ENCODE measurements at regions not wholly inside any gene's neighbourhood (a gene's known extent, or its start where the extent isn't known, plus 50 kb on each side); places are given as distances from the start of the nearest gene placed in this dataset.

DNA sequence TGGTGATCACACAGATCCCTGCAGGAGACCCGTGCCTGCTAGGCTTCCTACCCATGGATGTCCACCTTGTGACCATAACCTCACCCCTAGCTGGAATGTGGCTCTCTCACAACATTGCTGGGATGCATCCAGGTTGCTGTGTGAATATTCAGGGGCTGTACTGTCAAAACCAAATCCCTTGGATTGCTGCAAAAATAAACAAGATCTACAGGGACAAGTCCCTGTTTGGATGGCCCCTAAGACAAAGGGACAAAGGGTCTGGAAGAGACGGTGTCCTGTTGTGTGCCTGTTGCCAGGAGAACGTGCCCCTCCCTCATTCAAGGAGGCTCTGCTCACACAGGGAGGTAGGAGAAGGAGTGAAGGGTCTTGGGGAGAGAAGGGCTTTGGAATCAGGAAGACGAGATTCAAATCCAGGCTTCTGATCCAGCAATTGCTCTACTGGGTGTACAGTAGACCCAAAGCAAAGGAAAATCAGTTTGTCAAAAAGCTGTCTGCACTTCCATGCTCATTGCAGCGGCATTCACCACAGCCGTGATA, 89.2 kb upstream of the WASF3 start:
- H3K27ac ChIP-seq, result no peak overlapping the region
- no peaks in the 10 kb centered on the region for H3K27me3 ChIP-seq
- 42 to 69% methylated on average over 2 to 6 of the region's 6 CpGs for WGBS, 2 donors (ENCODE audit: low coverage in 1 of 2)
- no peak for DNase-seq
- H3K4me1 ChIP-seq, result no peaks in the 10 kb centered on the region
- no peak overlapping the region for H3K4me3 ChIP-seq
- H3K36me3 ChIP-seq, result no peaks in the 10 kb centered on the region
- in situ Hi-C loops (cut with MboI; ENCODE audit: low pct_ligation_motif_present in 1 of 4, low pct_unique_long_range_greater_than_20kb in 1 of 4, low sequenced_read_pairs in 3 of 4), result no loop called here
- TF ChIP-seq POLR2AphosphoS5 (IDR thresholded peaks at IDR 0.05) (no peak), POLR2A (IDR thresholded peaks at IDR 0.05) (no peak), EP300 (IDR thresholded peaks at IDR 0.05; ENCODE audit: low read depth) (no peak)
- TF ChIP-seq, protein P1, sequence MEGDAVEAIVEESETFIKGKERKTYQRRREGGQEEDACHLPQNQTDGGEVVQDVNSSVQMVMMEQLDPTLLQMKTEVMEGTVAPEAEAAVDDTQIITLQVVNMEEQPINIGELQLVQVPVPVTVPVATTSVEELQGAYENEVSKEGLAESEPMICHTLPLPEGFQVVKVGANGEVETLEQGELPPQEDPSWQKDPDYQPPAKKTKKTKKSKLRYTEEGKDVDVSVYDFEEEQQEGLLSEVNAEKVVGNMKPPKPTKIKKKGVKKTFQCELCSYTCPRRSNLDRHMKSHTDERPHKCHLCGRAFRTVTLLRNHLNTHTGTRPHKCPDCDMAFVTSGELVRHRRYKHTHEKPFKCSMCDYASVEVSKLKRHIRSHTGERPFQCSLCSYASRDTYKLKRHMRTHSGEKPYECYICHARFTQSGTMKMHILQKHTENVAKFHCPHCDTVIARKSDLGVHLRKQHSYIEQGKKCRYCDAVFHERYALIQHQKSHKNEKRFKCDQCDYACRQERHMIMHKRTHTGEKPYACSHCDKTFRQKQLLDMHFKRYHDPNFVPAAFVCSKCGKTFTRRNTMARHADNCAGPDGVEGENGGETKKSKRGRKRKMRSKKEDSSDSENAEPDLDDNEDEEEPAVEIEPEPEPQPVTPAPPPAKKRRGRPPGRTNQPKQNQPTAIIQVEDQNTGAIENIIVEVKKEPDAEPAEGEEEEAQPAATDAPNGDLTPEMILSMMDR (IDR thresholded peaks at IDR 0.05), result no peak
- intact Hi-C loops (cut with DNase I; ENCODE audit: low total_unique reads), result no loop called here
- no peaks in the 10 kb centered on the region for H3K9me3 ChIP-seq

DNA sequence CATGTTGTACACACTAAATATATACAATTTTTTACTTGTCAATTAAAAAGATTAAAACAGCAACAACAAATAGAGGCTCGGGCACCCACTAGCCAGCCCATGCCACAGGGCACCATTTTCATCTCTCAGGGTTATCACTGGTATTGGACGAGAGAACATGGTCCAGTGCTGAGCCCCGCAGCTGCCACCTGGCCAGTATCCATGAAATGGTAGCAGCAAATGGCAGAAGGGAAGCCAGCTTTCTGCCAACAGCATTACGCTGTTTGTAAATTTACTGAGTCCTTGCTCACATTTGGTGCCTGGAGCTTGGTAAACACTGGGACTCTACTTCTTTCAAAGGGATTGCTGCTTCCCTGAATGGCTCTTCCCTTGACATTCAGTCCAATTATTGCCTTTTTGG, 87.9 kb upstream of the WASF3 start:
- 72 to 87% methylated on average over 3 to 4 of the region's 4 CpGs for WGBS, 2 donors (ENCODE audit: low coverage in 1 of 2)
- DNase-seq, result no peak
- no peak overlapping the region for H3K4me3 ChIP-seq
- H3K27me3 ChIP-seq, result no peaks in the 10 kb centered on the region
- no peak overlapping the region for H3K27ac ChIP-seq
- H3K4me1 ChIP-seq, result no peaks in the 10 kb centered on the region
- in situ Hi-C loops (cut with MboI; ENCODE audit: low pct_ligation_motif_present in 1 of 4, low pct_unique_long_range_greater_than_20kb in 1 of 4, low sequenced_read_pairs in 3 of 4), result no loop called here
- intact Hi-C loops (cut with DNase I; ENCODE audit: low total_unique reads), result no loop called here
- H3K9me3 ChIP-seq, result no peaks in the 10 kb centered on the region
- TF ChIP-seq, protein P1 (IDR thresholded peaks at IDR 0.05), result no peak
- TF ChIP-seq POLR2AphosphoS5 (IDR thresholded peaks at IDR 0.05), result no peak
- TF ChIP-seq POLR2A (IDR thresholded peaks at IDR 0.05), result no peak
- H3K36me3 ChIP-seq, result no peaks in the 10 kb centered on the region

DNA sequence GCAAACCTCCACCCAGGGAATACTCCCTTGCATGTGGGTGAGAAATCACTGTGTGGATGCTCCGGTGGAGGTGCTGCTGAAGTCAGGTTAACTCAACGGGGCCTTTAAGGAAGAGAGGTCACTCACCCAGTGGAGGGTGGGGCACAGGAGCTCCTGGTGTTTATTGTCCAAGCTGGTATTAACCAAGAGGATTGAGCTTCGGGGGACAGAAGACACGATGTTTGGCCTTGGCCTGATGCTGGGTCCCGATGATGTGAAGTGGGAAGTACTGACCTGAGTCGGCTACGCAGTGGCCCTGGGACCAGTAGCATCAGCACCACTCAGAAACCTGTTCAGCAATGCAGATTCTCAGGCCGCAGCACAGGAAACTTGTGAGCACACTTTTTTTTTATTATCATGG, 85.7 kb upstream of the WASF3 start:
- DNase-seq, result no peak
- 82% methylated on average over 8 of the region's 8 CpGs; no CpG with 5 or more reads in 1 of the 2 donors for WGBS, 2 donors (ENCODE audit: low coverage in 1 of 2)
- in situ Hi-C loops (cut with MboI; ENCODE audit: low pct_ligation_motif_present in 1 of 4, low pct_unique_long_range_greater_than_20kb in 1 of 4, low sequenced_read_pairs in 3 of 4) (no loop called here), intact Hi-C loops (cut with DNase I; ENCODE audit: low total_unique reads) (no loop called here)
- Histone ChIP-seq H3K27ac (no peak overlapping the region), H3K27me3 (no peaks in the 10 kb centered on the region), H3K4me3 (no peak overlapping the region), H3K36me3 (no peaks in the 10 kb centered on the region), H3K4me1 (peaks cover 0 to 8% (median 0%) of the 10 kb centered on the region in 4 donors), H3K9me3 (no peaks in the 10 kb centered on the region)
- TF ChIP-seq, protein P1 (IDR thresholded peaks at IDR 0.05), result no peak
- TF ChIP-seq POLR2AphosphoS5 (IDR thresholded peaks at IDR 0.05), result no peak
- TF ChIP-seq POLR2A (IDR thresholded peaks at IDR 0.05), result no peak
- TF ChIP-seq EP300 (IDR thresholded peaks at IDR 0.05; ENCODE audit: low read depth), result no peak

DNA sequence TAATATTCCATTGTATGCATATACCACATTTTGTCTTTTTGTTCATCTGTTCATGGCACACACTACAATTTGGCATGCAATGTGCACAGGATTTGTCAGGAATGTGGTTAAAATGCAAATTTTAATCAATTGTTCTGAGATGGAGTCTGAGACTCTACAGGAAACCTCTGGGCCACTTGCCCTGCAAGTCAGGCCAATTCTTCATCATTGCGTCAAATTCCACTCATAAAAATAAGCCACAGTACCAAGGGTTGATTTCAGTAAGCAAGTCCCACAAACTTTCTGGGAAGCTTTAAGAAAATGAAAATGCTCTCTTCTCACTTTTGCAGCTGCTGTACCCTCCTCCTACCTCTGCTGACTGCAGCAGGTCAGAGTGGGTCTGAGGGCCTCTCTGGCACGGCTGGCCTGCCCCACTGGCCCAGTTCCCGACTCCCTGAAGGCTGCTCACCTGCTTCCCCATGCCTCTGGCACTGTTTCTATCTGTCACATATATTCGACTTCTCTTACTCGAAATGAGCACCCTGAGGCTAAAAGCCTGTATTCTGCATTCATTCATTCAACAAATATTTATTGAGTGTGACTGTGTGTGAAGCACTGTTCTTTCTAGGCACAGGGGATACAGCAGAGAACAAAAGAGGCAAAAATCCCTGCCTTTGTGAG, 83.8 kb upstream of the WASF3 start:
- Histone ChIP-seq H3K36me3 (no peaks in the 10 kb centered on the region), H3K27ac (no peak overlapping the region), H3K9me3 (no peaks in the 10 kb centered on the region), H3K4me1 (peaks cover 0 to 8% (median 0%) of the 10 kb centered on the region in 4 donors), H3K4me3 (no peak overlapping the region), H3K27me3 (no peaks in the 10 kb centered on the region)
- intact Hi-C loops (cut with DNase I; ENCODE audit: low total_unique reads) (no loop called here), in situ Hi-C loops (cut with MboI; ENCODE audit: low pct_ligation_motif_present in 1 of 4, low pct_unique_long_range_greater_than_20kb in 1 of 4, low sequenced_read_pairs in 3 of 4) (no loop called here)
- TF ChIP-seq, protein P1 (IDR thresholded peaks at IDR 0.05), result no peak
- TF ChIP-seq POLR2A (IDR thresholded peaks at IDR 0.05), result no peak
- no peak for TF ChIP-seq EP300 (IDR thresholded peaks at IDR 0.05; ENCODE audit: low read depth)
- no peak for TF ChIP-seq POLR2AphosphoS5 (IDR thresholded peaks at IDR 0.05)
- DNase-seq, result no peak
- 73 to 78% methylated on average over 1 to 5 of the region's 5 CpGs for WGBS, 2 donors (ENCODE audit: low coverage in 1 of 2)

All from transverse colon (tissue), 4 donors.